Mucosa of descending colon (tissue), 3 donors: ENCODE measurements at regions not wholly inside any gene's neighbourhood (a gene's known extent, or its start where the extent isn't known, plus 50 kb on each side); places are given as distances from the start of the nearest gene placed in this dataset.

Experiments used
- ATAC-seq: fragments of 200-7000 bp; cut with Tn5 transposase; one replicate; pipeline ENCODE4 v1.9.1; 2020; ENCODE audit warnings: mild to moderate bottlenecking, moderate library complexity
- DNase-seq, 3 donors: peaks; one replicate each; pipeline ENCODE4 v3.0.0-alpha.2; 2020
- H3K36me3 ChIP-seq: fragments of 200-600 bp; one replicate; pipeline ENCODE4 v1.8.0; 2021; ENCODE audit warnings: low read depth, mild to moderate bottlenecking
- H3K4me1 ChIP-seq: fragments of 200-600 bp; one replicate; pipeline ENCODE4 v1.8.0; 2021; ENCODE audit warnings: low read depth, mild to moderate bottlenecking
- H3K4me3 ChIP-seq: fragments of 200-600 bp; one replicate; pipeline ENCODE4 v1.8.0; 2021; ENCODE audit warnings: mild to moderate bottlenecking
- H3K9me3 ChIP-seq: fragments of 200-600 bp; one replicate; pipeline ENCODE4 v1.8.0; 2021; ENCODE audit warnings: mild to moderate bottlenecking
- intact Hi-C, 2 donors: fragments of 100-400 bp; cut with DNase I in 1 of 2; cut with micrococcal nuclease in 1 of 2; formaldehyde crosslinking; loops; one replicate each; pipeline versions ENCODE4 v1.11.0 to v1.11.1; 2022; cut with DNase I, micrococcal nuclease
- TF ChIP-seq, protein P1 (sequence below): fragments of 200-600 bp; IDR thresholded peaks from one replicate; pipeline ENCODE4 v1.8.0; 2022; ENCODE audit warnings: antibody characterized with exemption, mild to moderate bottlenecking
- donor health status: DM: no; HTN: no; CAD: no; lungs with moderate emphysema.
- donor health status: DM: no; HTN: no; CAD: no.
- donor health status: DM: no; HTN: yes; CAD: no.

- TF ChIP-seq, protein P1, sequence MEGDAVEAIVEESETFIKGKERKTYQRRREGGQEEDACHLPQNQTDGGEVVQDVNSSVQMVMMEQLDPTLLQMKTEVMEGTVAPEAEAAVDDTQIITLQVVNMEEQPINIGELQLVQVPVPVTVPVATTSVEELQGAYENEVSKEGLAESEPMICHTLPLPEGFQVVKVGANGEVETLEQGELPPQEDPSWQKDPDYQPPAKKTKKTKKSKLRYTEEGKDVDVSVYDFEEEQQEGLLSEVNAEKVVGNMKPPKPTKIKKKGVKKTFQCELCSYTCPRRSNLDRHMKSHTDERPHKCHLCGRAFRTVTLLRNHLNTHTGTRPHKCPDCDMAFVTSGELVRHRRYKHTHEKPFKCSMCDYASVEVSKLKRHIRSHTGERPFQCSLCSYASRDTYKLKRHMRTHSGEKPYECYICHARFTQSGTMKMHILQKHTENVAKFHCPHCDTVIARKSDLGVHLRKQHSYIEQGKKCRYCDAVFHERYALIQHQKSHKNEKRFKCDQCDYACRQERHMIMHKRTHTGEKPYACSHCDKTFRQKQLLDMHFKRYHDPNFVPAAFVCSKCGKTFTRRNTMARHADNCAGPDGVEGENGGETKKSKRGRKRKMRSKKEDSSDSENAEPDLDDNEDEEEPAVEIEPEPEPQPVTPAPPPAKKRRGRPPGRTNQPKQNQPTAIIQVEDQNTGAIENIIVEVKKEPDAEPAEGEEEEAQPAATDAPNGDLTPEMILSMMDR = no peak
- Histone ChIP-seq H3K4me1 (no peaks in the 10 kb centered on the region), H3K4me3 (no peak overlapping the region), H3K9me3 (no peaks in the 10 kb centered on the region), H3K36me3 (no peaks in the 10 kb centered on the region)
- DNase-seq (peak in 2 of 3 donors; percentile 21 to 44), ATAC-seq (peak; percentile 46)
- intact Hi-C loops = no loop called here
Observed at GRCh38 chr9:134545543-134546245, 95.9 kb upstream of the COL5A1 start.

DNA sequence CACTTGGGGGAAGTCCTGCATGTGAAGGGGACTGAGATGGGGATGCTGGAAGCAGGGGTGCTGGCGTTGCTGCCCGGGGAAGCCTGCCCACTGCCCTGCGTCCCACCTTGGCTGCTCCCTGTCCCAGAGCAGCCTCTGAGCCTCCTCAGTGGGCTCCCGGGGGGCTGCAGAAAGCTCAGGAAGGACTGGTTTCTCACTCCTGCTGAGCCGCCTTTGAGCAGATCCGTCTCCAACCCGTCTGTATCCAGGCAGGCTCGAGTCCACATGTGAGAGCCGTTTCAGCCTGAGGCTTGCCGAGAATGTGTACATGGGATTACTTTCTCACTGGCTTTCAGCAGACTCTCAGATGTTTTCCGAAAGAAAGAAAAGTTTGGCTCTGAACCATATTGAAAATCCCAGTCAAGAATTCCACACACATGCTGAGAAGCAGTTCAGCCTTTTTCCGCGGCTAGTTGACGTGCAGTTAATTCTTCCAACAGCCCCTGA is 95.3 kb upstream of the COL5A1 start:
- Histone ChIP-seq H3K9me3 (no peaks in the 10 kb centered on the region), H3K36me3 (no peaks in the 10 kb centered on the region), H3K4me3 (no peak overlapping the region), H3K4me1 (no peaks in the 10 kb centered on the region)
- intact Hi-C loops = no loop called here
- ATAC-seq (peak; percentile 35), DNase-seq (peak in 2 of 3 donors; percentile 24 to 40)
- TF ChIP-seq, protein P1 = no peak

- no peak overlapping the region for H3K4me3 ChIP-seq
- intact Hi-C loops = no loop called here
- H3K9me3 ChIP-seq = no peaks in the 10 kb centered on the region
- no peaks in the 10 kb centered on the region for H3K36me3 ChIP-seq
- H3K4me1 ChIP-seq = no peaks in the 10 kb centered on the region
- DNase-seq (peak in 2 of 3 donors; percentile 9 to 42), ATAC-seq (no peak)
- TF ChIP-seq, protein P1 = no peak
Observed at GRCh38 chr9:134546746-134547145, 94.9 kb upstream of the COL5A1 start.

DNA sequence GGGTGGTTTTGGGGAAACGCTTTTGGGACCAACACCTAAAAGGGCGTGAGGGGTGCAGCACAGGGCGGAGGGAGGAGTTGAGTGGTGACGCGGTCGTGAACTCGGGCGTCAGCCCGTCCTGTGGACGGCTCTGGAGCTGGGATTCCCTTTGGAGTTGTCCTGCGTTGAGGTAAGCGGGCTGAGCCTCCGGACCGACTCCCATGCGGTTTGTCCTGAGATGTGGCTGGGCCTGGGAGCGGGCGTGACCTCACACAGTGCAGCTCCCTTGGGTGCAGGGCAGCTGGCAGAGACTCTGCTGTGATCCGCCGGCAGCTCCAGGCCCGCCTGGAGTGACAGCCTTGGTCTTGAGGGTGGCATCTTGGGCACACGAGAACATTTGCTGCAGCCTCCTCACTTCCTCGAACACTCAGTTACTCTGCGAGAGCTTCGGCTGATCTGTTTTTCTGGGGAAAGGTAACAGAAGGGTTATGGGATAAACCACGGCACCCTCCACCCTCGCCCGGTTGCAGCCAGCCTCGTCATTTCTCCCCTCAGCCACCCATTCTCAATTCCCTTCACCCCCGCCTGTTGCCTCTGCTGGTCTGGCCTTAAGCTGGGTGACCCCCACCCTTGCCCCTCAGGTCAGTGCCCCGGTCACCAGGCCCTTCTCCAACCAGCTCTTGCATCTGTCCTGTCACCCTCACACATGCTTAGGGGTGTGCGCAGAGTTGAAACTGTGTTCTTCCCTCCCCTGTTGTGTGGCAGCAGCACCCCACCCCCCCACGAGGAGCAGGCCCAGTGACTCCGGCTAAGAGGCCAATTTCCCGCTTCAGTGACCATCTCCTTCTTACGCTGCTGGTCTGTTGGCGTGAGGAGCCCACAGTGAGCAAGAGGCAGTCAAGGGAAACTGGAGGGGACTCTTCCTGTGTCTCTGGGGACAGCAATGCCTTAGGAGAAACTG is 94.2 kb upstream of the COL5A1 start:
- ATAC-seq = no peak
- Histone ChIP-seq H3K9me3 (no peaks in the 10 kb centered on the region), H3K36me3 (no peaks in the 10 kb centered on the region), H3K4me3 (no peak overlapping the region), H3K4me1 (no peaks in the 10 kb centered on the region)
- intact Hi-C loops = no loop called here
- DNase-seq = peak in 2 of 3 donors; percentile 14 to 51
- TF ChIP-seq, protein P1 = no peak

GRCh38 chr9:134548185-134548584 is 93.4 kb upstream of the COL5A1 start:
- intact Hi-C loops = no loop called here

More at GRCh38 chr9:134548185-134548584, 93.4 kb upstream of the COL5A1 start:
- Histone ChIP-seq H3K4me1 (no peaks in the 10 kb centered on the region), H3K4me3 (no peak overlapping the region), H3K9me3 (no peaks in the 10 kb centered on the region), H3K36me3 (no peaks in the 10 kb centered on the region)
- ATAC-seq (no peak), DNase-seq (peak in 1 of 3 donors; percentile 7)
- TF ChIP-seq, protein P1 = no peak
